ENCODE measurements at regions not wholly inside any gene's neighbourhood (a gene's known extent, or its start where the extent isn't known, plus 50 kb on each side); places are given as distances from the start of the nearest gene placed in this dataset.
"Not testable (repeated sequence)": the region's sequence is repeated elsewhere in the genome, so short reads cannot be mapped to it uniquely, and the experiment has no call there.

GRCh38 chr21:6111354-6111753, 4410.0 kb upstream of the TPTE start:
- intact Hi-C loops (cut with DNase I): not testable (repeated sequence)
- peak; percentile 22 for ATAC-seq
- DNase-seq (ENCODE audit: missing footprints): peak; percentile 39

GRCh38 chr21:6118336-6118735, 4403.0 kb upstream of the TPTE start:
- intact Hi-C loops (cut with DNase I); DNase-seq (ENCODE audit: missing footprints); ATAC-seq: not testable (repeated sequence)

- ATAC-seq; intact Hi-C loops (cut with DNase I); DNase-seq (ENCODE audit: missing footprints): not testable (repeated sequence)
Measured at GRCh38 chr21:6120863-6121262, 4400.5 kb upstream of the TPTE start.

- intact Hi-C loops (cut with DNase I); DNase-seq (ENCODE audit: missing footprints); ATAC-seq: not testable (repeated sequence)
Measured at GRCh38 chr21:6122629-6123028, 4398.8 kb upstream of the TPTE start.

- DNase-seq (ENCODE audit: missing footprints); intact Hi-C loops (cut with DNase I); ATAC-seq: not testable (repeated sequence)
Measured at GRCh38 chr21:6123224-6123623, 4398.2 kb upstream of the TPTE start.

GRCh38 chr21:6125549-6126240, 4395.7 kb upstream of the TPTE start:
- ATAC-seq; intact Hi-C loops (cut with DNase I): not testable (repeated sequence)
- peak; percentile 45 for DNase-seq (ENCODE audit: missing footprints)

- ATAC-seq; intact Hi-C loops (cut with DNase I): not testable (repeated sequence)
- DNase-seq (ENCODE audit: missing footprints): peak; percentile 9
Measured at GRCh38 chr21:6126976-6127732, 4394.2 kb upstream of the TPTE start.

- ATAC-seq; DNase-seq (ENCODE audit: missing footprints); intact Hi-C loops (cut with DNase I): not testable (repeated sequence)
Measured at GRCh38 chr21:6130734-6131133, 4390.6 kb upstream of the TPTE start.

- intact Hi-C loops (cut with DNase I); ATAC-seq: not testable (repeated sequence)
Measured at GRCh38 chr21:6133373-6133772, 4388.0 kb upstream of the TPTE start.

GRCh38 chr21:6133852-6134630, 4387.3 kb upstream of the TPTE start:
- DNase-seq (ENCODE audit: missing footprints); intact Hi-C loops (cut with DNase I); ATAC-seq: not testable (repeated sequence)

More at GRCh38 chr21:6133373-6133772, 4388.0 kb upstream of the TPTE start:
- not testable (repeated sequence) for DNase-seq (ENCODE audit: missing footprints)

- ATAC-seq; DNase-seq (ENCODE audit: missing footprints); intact Hi-C loops (cut with DNase I): not testable (repeated sequence)
Measured at GRCh38 chr21:6136732-6137131, 4384.7 kb upstream of the TPTE start.

- DNase-seq (ENCODE audit: missing footprints); intact Hi-C loops (cut with DNase I): not testable (repeated sequence)
- peak; percentile 66 for ATAC-seq
Measured at GRCh38 chr21:6138244-6139136, 4382.9 kb upstream of the TPTE start.

- DNase-seq (ENCODE audit: missing footprints); ATAC-seq; intact Hi-C loops (cut with DNase I): not testable (repeated sequence)
Measured at GRCh38 chr21:6139331-6139730, 4382.1 kb upstream of the TPTE start.

GRCh38 chr21:6139862-6140261, 4381.5 kb upstream of the TPTE start:
- ATAC-seq; intact Hi-C loops (cut with DNase I); DNase-seq (ENCODE audit: missing footprints): not testable (repeated sequence)

GRCh38 chr21:6140467-6141137, 4380.8 kb upstream of the TPTE start:
- intact Hi-C loops (cut with DNase I); DNase-seq (ENCODE audit: missing footprints); ATAC-seq: not testable (repeated sequence)

- ATAC-seq; intact Hi-C loops (cut with DNase I); DNase-seq (ENCODE audit: missing footprints): not testable (repeated sequence)
Measured at GRCh38 chr21:6141138-6141474, 4380.3 kb upstream of the TPTE start.

GRCh38 chr21:6153154-6153553, 4368.2 kb upstream of the TPTE start:
- intact Hi-C loops (cut with DNase I); DNase-seq (ENCODE audit: missing footprints); ATAC-seq: not testable (repeated sequence)
